ENCODE measurements at regions not wholly inside any gene's neighbourhood (a gene's known extent, or its start where the extent isn't known, plus 50 kb on each side); places are given as distances from the start of the nearest gene placed in this dataset.

DNA sequence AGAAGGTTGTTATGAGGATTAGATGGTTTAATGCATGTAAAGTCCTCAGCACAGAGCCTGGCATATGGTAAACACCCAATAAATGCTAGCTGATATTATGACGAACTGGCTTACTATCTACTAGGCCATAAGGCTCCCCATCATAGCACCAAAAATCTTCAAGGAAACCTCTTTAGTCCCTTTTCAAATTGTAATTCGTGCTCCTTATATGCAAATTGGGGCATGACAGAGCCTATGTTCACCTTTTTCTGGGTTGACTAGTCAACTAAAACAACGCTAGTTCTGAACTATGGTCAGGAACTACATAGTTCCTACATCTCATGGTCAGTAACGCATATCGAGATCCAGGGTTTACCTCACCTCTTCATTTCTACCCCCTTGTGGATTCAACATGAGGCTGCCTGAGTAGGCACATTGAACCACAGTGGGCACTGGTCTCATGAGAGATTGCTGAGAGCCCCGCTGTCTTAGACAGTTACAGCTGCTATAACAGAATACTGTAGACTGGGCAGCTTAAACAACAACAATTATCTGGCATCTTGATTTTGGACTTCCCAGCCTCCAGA, 97.2 kb upstream of the TNFAIP3 start:
- ATAC-seq (ENCODE audit: insufficient number of reproducible peaks, low FRiP score, low read depth): no peak
- Histone ChIP-seq H3K27me3 (replicated peaks; ENCODE audit: insufficient read depth) (no peaks in the 10 kb centered on the region), H3K9me3 (no peaks in the 10 kb centered on the region), H3K27ac (no peak overlapping the region), H3K36me3 (no peaks in the 10 kb centered on the region), H3K4me3 (no peak overlapping the region), H3K4me1 (ENCODE audit: control insufficient read depth in 1 of 2, low read depth in 2 of 2) (no peaks in the 10 kb centered on the region)
- no peak for DNase-seq (ENCODE audit: low spot score)
- TF ChIP-seq, protein P1, sequence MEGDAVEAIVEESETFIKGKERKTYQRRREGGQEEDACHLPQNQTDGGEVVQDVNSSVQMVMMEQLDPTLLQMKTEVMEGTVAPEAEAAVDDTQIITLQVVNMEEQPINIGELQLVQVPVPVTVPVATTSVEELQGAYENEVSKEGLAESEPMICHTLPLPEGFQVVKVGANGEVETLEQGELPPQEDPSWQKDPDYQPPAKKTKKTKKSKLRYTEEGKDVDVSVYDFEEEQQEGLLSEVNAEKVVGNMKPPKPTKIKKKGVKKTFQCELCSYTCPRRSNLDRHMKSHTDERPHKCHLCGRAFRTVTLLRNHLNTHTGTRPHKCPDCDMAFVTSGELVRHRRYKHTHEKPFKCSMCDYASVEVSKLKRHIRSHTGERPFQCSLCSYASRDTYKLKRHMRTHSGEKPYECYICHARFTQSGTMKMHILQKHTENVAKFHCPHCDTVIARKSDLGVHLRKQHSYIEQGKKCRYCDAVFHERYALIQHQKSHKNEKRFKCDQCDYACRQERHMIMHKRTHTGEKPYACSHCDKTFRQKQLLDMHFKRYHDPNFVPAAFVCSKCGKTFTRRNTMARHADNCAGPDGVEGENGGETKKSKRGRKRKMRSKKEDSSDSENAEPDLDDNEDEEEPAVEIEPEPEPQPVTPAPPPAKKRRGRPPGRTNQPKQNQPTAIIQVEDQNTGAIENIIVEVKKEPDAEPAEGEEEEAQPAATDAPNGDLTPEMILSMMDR (IDR thresholded peaks at IDR 0.05): no peak

DNA sequence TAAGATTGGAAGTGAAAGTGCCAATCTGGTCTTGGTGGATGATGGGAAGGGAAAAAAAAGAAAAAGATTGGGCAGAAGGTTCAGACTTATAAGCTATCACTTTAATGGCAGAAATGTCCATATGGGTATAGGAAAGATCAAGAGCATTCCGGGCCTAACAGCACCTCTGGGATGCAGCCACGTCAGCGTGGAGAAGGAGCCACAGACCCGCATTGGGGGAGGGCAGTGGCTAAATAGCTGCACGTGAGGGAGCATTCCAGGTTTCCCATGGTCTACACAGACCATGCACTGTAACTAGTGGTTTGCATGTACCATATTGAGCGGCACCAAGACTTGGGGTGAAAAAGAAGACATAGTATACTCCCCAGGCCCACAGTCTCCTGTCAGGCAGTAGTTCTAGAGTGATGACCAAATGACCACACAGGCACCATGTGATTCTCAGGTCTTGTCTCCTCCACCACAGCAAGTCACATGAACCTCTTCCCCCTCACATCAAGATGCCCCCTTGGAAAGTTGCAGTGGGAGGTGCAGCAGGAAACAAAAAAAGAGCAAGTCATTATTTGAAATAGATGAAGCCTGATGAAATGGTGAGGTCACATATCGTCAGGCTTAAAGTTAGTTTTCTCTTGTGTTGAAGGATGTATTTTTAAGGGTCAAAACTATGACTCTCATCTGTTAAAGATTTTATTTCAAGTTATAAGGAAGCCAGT, 94.4 kb upstream of the TNFAIP3 start:
- Histone ChIP-seq H3K4me1 (ENCODE audit: control insufficient read depth in 1 of 2, low read depth in 2 of 2) (no peaks in the 10 kb centered on the region), H3K36me3 (no peaks in the 10 kb centered on the region), H3K9me3 (no peaks in the 10 kb centered on the region), H3K4me3 (no peak overlapping the region), H3K27me3 (replicated peaks; ENCODE audit: insufficient read depth) (no peaks in the 10 kb centered on the region), H3K27ac (no peak overlapping the region)
- TF ChIP-seq, protein P1 (IDR thresholded peaks at IDR 0.05): no peak
- no peak for ATAC-seq (ENCODE audit: insufficient number of reproducible peaks, low FRiP score, low read depth)
- DNase-seq (ENCODE audit: low spot score): no peak

DNA sequence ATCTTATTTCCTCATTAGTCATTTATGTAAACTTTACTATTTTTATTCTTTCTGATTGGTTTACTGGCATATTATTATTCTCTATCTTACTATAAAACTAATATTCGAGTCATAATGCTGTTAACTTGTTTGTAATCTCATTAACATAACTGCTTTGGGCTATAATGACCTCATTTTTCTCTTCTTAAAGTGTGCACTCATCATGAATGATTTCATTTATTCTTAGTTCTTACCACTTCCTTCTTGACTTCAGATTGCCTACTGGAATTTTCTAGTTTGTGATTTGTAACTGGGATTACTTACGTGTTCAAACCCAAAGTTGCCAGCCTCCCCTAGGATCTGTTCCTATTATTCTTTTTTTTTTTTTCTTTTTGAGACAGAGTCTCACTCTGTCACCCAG, 91.8 kb upstream of the TNFAIP3 start:
- TF ChIP-seq, protein P1 (IDR thresholded peaks at IDR 0.05): no peak
- no peaks in the 10 kb centered on the region for H3K4me1 ChIP-seq (ENCODE audit: control insufficient read depth in 1 of 2, low read depth in 2 of 2)
- H3K9me3 ChIP-seq: no peaks in the 10 kb centered on the region
- ATAC-seq (ENCODE audit: insufficient number of reproducible peaks, low FRiP score, low read depth) (no peak), DNase-seq (ENCODE audit: low spot score) (no peak)
- no peak overlapping the region for H3K4me3 ChIP-seq
- H3K27me3 ChIP-seq (replicated peaks; ENCODE audit: insufficient read depth): no peaks in the 10 kb centered on the region
- H3K36me3 ChIP-seq: no peaks in the 10 kb centered on the region
- no peak overlapping the region for H3K27ac ChIP-seq

DNA sequence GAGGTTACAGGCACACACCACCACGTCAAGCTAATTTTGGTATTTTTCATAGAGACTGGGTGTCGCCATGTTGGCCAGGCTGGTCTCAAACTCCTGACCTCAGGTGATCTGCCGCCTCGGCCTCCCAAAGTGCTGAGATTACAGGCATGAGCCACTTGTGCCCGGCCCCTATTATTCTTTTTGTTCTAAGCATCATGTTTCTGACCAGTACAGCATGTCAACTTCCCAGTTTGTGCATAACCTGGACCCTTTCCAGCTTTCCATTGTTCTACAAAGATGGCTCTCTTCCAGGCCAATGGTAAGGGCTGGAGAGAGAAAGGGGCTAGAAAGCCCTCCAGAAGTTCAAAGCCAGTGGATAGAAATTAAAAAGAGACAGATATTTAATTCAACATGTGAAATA, 91.3 kb upstream of the TNFAIP3 start:
- H3K4me3 ChIP-seq: no peak overlapping the region
- H3K36me3 ChIP-seq: no peaks in the 10 kb centered on the region
- ATAC-seq (ENCODE audit: insufficient number of reproducible peaks, low FRiP score, low read depth) (no peak), DNase-seq (ENCODE audit: low spot score) (no peak)
- H3K27me3 ChIP-seq (replicated peaks; ENCODE audit: insufficient read depth): no peaks in the 10 kb centered on the region
- no peaks in the 10 kb centered on the region for H3K4me1 ChIP-seq (ENCODE audit: control insufficient read depth in 1 of 2, low read depth in 2 of 2)
- TF ChIP-seq, protein P1 (IDR thresholded peaks at IDR 0.05): no peak
- no peak overlapping the region for H3K27ac ChIP-seq
- no peaks in the 10 kb centered on the region for H3K9me3 ChIP-seq

DNA sequence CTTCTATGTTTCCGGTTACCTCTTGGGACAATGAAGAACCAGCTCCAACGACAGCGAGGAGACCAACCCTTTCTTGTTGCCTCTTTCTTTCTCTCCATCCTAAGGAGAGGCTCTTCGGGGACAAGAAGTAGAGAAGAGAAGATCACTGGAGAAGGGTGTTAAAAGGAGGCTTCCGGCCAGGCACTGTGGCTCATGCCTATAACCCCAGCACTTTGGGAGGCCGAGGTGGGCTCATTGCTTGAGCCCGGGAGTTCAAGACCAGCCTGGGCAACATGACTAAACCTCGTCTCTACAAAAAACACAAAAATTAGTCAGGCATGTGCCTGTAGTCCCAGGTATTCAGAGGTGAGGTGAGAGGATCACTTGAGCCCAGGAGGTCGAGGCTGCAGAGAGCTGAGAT, 90.8 kb upstream of the TNFAIP3 start:
- DNase-seq (ENCODE audit: low spot score): no peak
- H3K27ac ChIP-seq: no peak overlapping the region
- no peak for ATAC-seq (ENCODE audit: insufficient number of reproducible peaks, low FRiP score, low read depth)
- TF ChIP-seq, protein P1 (IDR thresholded peaks at IDR 0.05): no peak
- H3K36me3 ChIP-seq: no peaks in the 10 kb centered on the region
- H3K4me3 ChIP-seq: no peak overlapping the region
- H3K9me3 ChIP-seq: no peaks in the 10 kb centered on the region
- H3K27me3 ChIP-seq (replicated peaks; ENCODE audit: insufficient read depth): no peaks in the 10 kb centered on the region
- H3K4me1 ChIP-seq (ENCODE audit: control insufficient read depth in 1 of 2, low read depth in 2 of 2): no peaks in the 10 kb centered on the region

Data from thoracic aorta (tissue), 2 donors.